HFF-Myc (cell line): ENCODE measurements at regions not wholly inside any gene's neighbourhood (a gene's known extent, or its start where the extent isn't known, plus 50 kb on each side); places are given as distances from the start of the nearest gene placed in this dataset.

ENCODE experiments used
- DNase-seq: peaks from one replicate; pipeline ENCODE4 v3.0.0-alpha.2; 2011; ENCODE audit warnings: low read depth; ENCODE audit errors: extremely low read depth
- H3K4me3 ChIP-seq: replicated peaks from 2 replicates; pipeline ENCODE4 v1.5.1; 2011; ENCODE audit warnings: low read depth, mild to moderate bottlenecking, control low read depth, low read length
- CTCF ChIP-seq: IDR thresholded peaks from 2 replicates; pipeline ENCODE4 v1.5.1; 2012; ENCODE audit warnings: mild to moderate bottlenecking, low read depth, low read length, control low read depth; ENCODE audit errors: missing control alignments

- no peak for TF ChIP-seq CTCF
- no peak for DNase-seq
Observed at GRCh38 chr16:17989255-17989654, 347.3 kb downstream of the NPIPA8 start.

GRCh38 chr16:17988839-17989238 lies 347.7 kb downstream of the NPIPA8 start:
- DNase-seq = no peak
- no peak overlapping the region for H3K4me3 ChIP-seq
- TF ChIP-seq CTCF = no peak

More at GRCh38 chr16:17989255-17989654, 347.3 kb downstream of the NPIPA8 start:
- H3K4me3 ChIP-seq = no peak overlapping the region

- TF ChIP-seq CTCF = no peak
- H3K4me3 ChIP-seq = no peak overlapping the region
- DNase-seq = no peak
Observed at GRCh38 chr16:17986991-17987390, 349.5 kb downstream of the NPIPA8 start.

GRCh38 chr16:17984810-17985209 lies 351.7 kb downstream of the NPIPA8 start:
- H3K4me3 ChIP-seq = no peak overlapping the region
- TF ChIP-seq CTCF = no peak
- DNase-seq = no peak

GRCh38 chr16:17983847-17984639 lies 352.5 kb downstream of the NPIPA8 start:
- H3K4me3 ChIP-seq = no peak overlapping the region
- TF ChIP-seq CTCF = no peak
- DNase-seq = no peak

- no peak for TF ChIP-seq CTCF
- DNase-seq = no peak
- no peak overlapping the region for H3K4me3 ChIP-seq
Observed at GRCh38 chr16:17983114-17983513, 353.4 kb downstream of the NPIPA8 start.
